ENCODE measurements at regions not wholly inside any gene's neighbourhood (a gene's known extent, or its start where the extent isn't known, plus 50 kb on each side); places are given as distances from the start of the nearest gene placed in this dataset.
"Not testable (repeated sequence)": the region's sequence is repeated elsewhere in the genome, so short reads cannot be mapped to it uniquely, and the experiment has no call there.

DNA sequence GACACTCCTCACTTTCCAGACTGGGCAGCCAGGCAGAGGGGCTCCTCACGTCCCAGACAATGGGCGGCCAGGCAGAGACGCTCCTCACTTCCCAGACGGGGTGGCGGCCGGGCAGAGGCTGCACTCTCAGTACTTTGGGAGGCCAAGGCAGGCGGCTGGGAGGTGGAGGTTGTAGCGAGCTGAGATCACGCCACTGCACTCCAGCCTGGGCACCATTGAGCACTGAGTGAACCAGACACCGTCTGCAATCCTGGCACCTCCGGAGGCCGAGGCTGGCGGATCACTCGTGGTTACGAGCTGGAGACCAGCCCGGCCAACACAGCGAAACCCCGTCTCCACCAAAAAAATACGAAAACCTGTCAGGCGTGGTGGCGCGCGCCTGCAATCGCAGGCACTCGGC, 134.1 kb upstream of the BOD1L1 start:
- H3K79me2 ChIP-seq (ENCODE audit: control insufficient read depth in 1 of 2, insufficient read depth in 2 of 2, low read length in 2 of 2); H3K27me3 ChIP-seq (replicated peaks in 1 of 4; ENCODE audit: control insufficient read depth in 3 of 4, extremely low read depth in 1 of 4, insufficient read depth in 3 of 4, low read length in 3 of 4); H4K5ac ChIP-seq (ENCODE audit: insufficient read length, low read depth, low read length); H2BK20ac ChIP-seq (ENCODE audit: low read length); H4K20me1 ChIP-seq (replicated peaks in 1 of 2; ENCODE audit: control insufficient read depth in 1 of 2, insufficient read depth in 2 of 2, low read length in 2 of 2); CTCF ChIA-PET (ENCODE audit: partially characterized antibody); H4K8ac ChIP-seq (ENCODE audit: extremely low read depth, insufficient read depth, low read length); H2BK5ac ChIP-seq (ENCODE audit: low read depth, low read length); H3K36me3 ChIP-seq (ENCODE audit: control insufficient read depth in 2 of 4, insufficient read depth in 4 of 4, low read length in 3 of 4); H3K4me3 ChIP-seq (ENCODE audit: extremely low read depth in 1 of 4, insufficient read depth in 2 of 4, low read depth in 3 of 4, low read length in 4 of 4); FAIRE-seq; H2BK120ac ChIP-seq (replicated peaks; ENCODE audit: low read depth, low read length); DNase-seq (ENCODE audit: low read depth in 1 of 2, low spot score in 2 of 2); H2BK15ac ChIP-seq (ENCODE audit: low read length); H3K4me1 ChIP-seq (replicated peaks in 1 of 4; ENCODE audit: control insufficient read depth in 3 of 4, insufficient read depth in 4 of 4, low read length in 3 of 4); H3K4ac ChIP-seq (replicated peaks; ENCODE audit: insufficient read length, low read depth, low read length); H3K9ac ChIP-seq (replicated peaks in 1 of 4; ENCODE audit: extremely low read depth in 1 of 4, low read depth in 3 of 4, low read length in 3 of 4); H3K4me2 ChIP-seq (ENCODE audit: insufficient read depth in 1 of 2, low read depth in 2 of 2, low read length in 2 of 2); H3K23me2 ChIP-seq (ENCODE audit: low read depth, low read length); H3K18ac ChIP-seq (ENCODE audit: extremely low read depth, low read length); H2AK5ac ChIP-seq (ENCODE audit: low read depth, low read length); H3K79me1 ChIP-seq (ENCODE audit: low read depth, low read length); H2BK12ac ChIP-seq (ENCODE audit: low read depth, low read length); H3K56ac ChIP-seq (replicated peaks; ENCODE audit: insufficient read length, low read depth, low read length); H2AFZ ChIP-seq (ENCODE audit: low read length); POLR2A ChIA-PET (ENCODE audit: partially characterized antibody); H4K91ac ChIP-seq (replicated peaks; ENCODE audit: insufficient read length, low read length); H3K14ac ChIP-seq (ENCODE audit: insufficient read length); H3K23ac ChIP-seq (ENCODE audit: insufficient read length); H3K27ac ChIP-seq (ENCODE audit: low read depth, low read length): not testable (repeated sequence)
- H3K9me3 ChIP-seq (ENCODE audit: insufficient read depth in 2 of 2, low read depth in 1 of 2, low read length in 1 of 2), result peaks cover 8 to 21% of the 10 kb centered on the region in 2 experiments
- 100% methylated on average over 8 of the region's 25 CpGs; no CpG with 5 or more reads in 1 of the 2 experiments for WGBS, 2 experiments (ENCODE audit: extremely low coverage in 1 of 2, insufficient coverage in 1 of 2, insufficient read length in 1 of 2, insufficient replicate concordance in 2 of 2, low coverage in 1 of 2, low lambda C conversion rate in 2 of 2, missing lambda C conversion rate in 1 of 2)

Data from H1 (cell line).